GM18868 (cell line): ENCODE measurements at regions not wholly inside any gene's neighbourhood (a gene's known extent, or its start where the extent isn't known, plus 50 kb on each side); places are given as distances from the start of the nearest gene placed in this dataset.

Experiments used
- ATAC-seq: cut with Tn5 transposase; IDR thresholded peaks from one replicate; pipeline ENCODE4 v1.9.1; 2021; ENCODE audit warnings: mild to moderate bottlenecking, moderate library complexity; ENCODE audit not compliant: unreplicated experiment

- ATAC-seq: no peak
Observed at GRCh38 chr5:15266841-15267240, 233.1 kb upstream of the FBXL7 start.

- ATAC-seq: no peak
Observed at GRCh38 chr5:15266229-15266628, 233.8 kb upstream of the FBXL7 start.

GRCh38 chr5:15263942-15264341, 236.0 kb upstream of the FBXL7 start:
- no peak for ATAC-seq

- ATAC-seq: no peak
Observed at GRCh38 chr5:15263406-15263805, 236.6 kb upstream of the FBXL7 start.

- ATAC-seq: no peak
Observed at GRCh38 chr5:15261269-15261995, 238.5 kb upstream of the FBXL7 start.

GRCh38 chr5:15260356-15261268, 239.4 kb upstream of the FBXL7 start:
- no peak for ATAC-seq

- ATAC-seq: no peak
Observed at GRCh38 chr5:15256485-15256884, 243.5 kb upstream of the FBXL7 start.

GRCh38 chr5:15255576-15255975, 244.4 kb upstream of the FBXL7 start:
- ATAC-seq: no peak

GRCh38 chr5:15254607-15255006, 245.4 kb upstream of the FBXL7 start:
- ATAC-seq: no peak

- ATAC-seq: no peak
Observed at GRCh38 chr5:15252331-15252730, 247.6 kb upstream of the FBXL7 start.

GRCh38 chr5:15249152-15249551, 250.8 kb upstream of the FBXL7 start:
- no peak for ATAC-seq

- no peak for ATAC-seq
Observed at GRCh38 chr5:15248731-15249130, 251.2 kb upstream of the FBXL7 start.

GRCh38 chr5:15245913-15246312, 254.1 kb upstream of the FBXL7 start:
- no peak for ATAC-seq

- ATAC-seq: no peak
Observed at GRCh38 chr5:15243301-15244020, 256.5 kb upstream of the FBXL7 start.

GRCh38 chr5:15241216-15241821, 258.7 kb upstream of the FBXL7 start:
- no peak for ATAC-seq

- no peak for ATAC-seq
Observed at GRCh38 chr5:15238006-15238405, 262.0 kb upstream of the FBXL7 start.

GRCh38 chr5:15236911-15237508, 263.0 kb upstream of the FBXL7 start:
- ATAC-seq: no peak

- no peak for ATAC-seq
Observed at GRCh38 chr5:15234911-15235310, 265.1 kb upstream of the FBXL7 start.

GRCh38 chr5:15234366-15234765, 265.6 kb upstream of the FBXL7 start:
- ATAC-seq: no peak

- no peak for ATAC-seq
Observed at GRCh38 chr5:15233566-15233965, 266.4 kb upstream of the FBXL7 start.

- no peak for ATAC-seq
Observed at GRCh38 chr5:15222156-15222555, 277.8 kb upstream of the FBXL7 start.
